Gastrocnemius medialis (tissue), 4 donors: ENCODE measurements at regions not wholly inside any gene's neighbourhood (a gene's known extent, or its start where the extent isn't known, plus 50 kb on each side); places are given as distances from the start of the nearest gene placed in this dataset.

Experiments used
- ATAC-seq, 2 donors: fragments of 150-250 bp; one replicate each; pipeline ENCODE4 v1.9.1; 2016
- DNase-seq, 2 donors: peaks; one replicate each; pipeline ENCODE4 v3.0.0-alpha.2; 2019
- H3K27ac ChIP-seq, 4 donors: fragments of 200-600 bp; sonication (generic); 1 replicate in 1 of 4; 2 replicates in 3 of 4; pipeline ENCODE4 v1.5.1; 2016 to 2018; ENCODE audit warnings: mild to moderate bottlenecking in 2 of 4, moderate library complexity in 1 of 4
- H3K27me3 ChIP-seq, 3 donors: fragments of 200-600 bp; sonication (generic) in 2 of 3; 1 replicate in 1 of 3; 2 replicates in 2 of 3; pipeline versions ENCODE4 v1.5.1 to v1.6.0; 2016 to 2019; ENCODE audit warnings: mild to moderate bottlenecking in 1 of 3, moderate library complexity in 1 of 3
- H3K36me3 ChIP-seq, 2 donors: fragments of 200-600 bp; sonication (generic) in 1 of 2; one replicate each; pipeline ENCODE4 v1.5.1; 2017 to 2018
- H3K4me1 ChIP-seq, 2 donors: fragments of 200-600 bp; sonication (generic) in 1 of 2; one replicate each; pipeline ENCODE4 v1.5.1; 2016 to 2017; ENCODE audit warnings: mild to moderate bottlenecking in 2 of 2
- H3K4me3 ChIP-seq, 4 donors: fragments of 200-600 bp; sonication (generic) in 3 of 4; 1 replicate in 1 of 4; 2 replicates in 3 of 4; pipeline ENCODE4 v1.5.1; 2016 to 2019; ENCODE audit warnings: mild to moderate bottlenecking in 2 of 4
- H3K9me3 ChIP-seq, 3 donors: fragments of 200-600 bp; sonication (generic) in 2 of 3; 1 replicate in 1 of 3; 2 replicates in 2 of 3; pipeline ENCODE4 v1.5.1; 2016 to 2019
- POLR2A ChIP-seq, 2 donors: fragments of 450-650 bp; IDR thresholded peaks; one replicate each; pipeline ENCODE4 v1.6.1; 2017; ENCODE audit warnings: antibody characterized with exemption in 2 of 2, mild to moderate bottlenecking in 2 of 2, moderate library complexity in 2 of 2
- in situ Hi-C, 4 donors: fragments of 200-750 bp; cut with MboI; loops; one replicate each; pipeline versions ENCODE4 v1.15.0 to v1.8.0; 2017; ENCODE audit warnings: low sequenced_read_pairs in 4 of 4
- intact Hi-C: fragments of 100-400 bp; cut with DNase I; formaldehyde crosslinking; loops from one replicate; pipeline ENCODE4 v1.15.1; 2023; ENCODE audit warnings: low total_unique reads
- TF ChIP-seq, protein P1 (sequence below), 5 experiments: fragments of 450-650 bp in 3 of 5; fragments of 200-600 bp in 2 of 5; sonication (generic) in 2 of 5; IDR thresholded peaks in 4 of 5; conservative IDR thresholded peaks in 1 of 5; 1 replicate in 4 of 5; 2 replicates in 1 of 5; pipeline ENCODE4 v1.5.1; 2016 to 2019; ENCODE audit warnings: antibody characterized with exemption in 5 of 5, mild to moderate bottlenecking in 3 of 5, moderate library complexity in 3 of 5

DNA sequence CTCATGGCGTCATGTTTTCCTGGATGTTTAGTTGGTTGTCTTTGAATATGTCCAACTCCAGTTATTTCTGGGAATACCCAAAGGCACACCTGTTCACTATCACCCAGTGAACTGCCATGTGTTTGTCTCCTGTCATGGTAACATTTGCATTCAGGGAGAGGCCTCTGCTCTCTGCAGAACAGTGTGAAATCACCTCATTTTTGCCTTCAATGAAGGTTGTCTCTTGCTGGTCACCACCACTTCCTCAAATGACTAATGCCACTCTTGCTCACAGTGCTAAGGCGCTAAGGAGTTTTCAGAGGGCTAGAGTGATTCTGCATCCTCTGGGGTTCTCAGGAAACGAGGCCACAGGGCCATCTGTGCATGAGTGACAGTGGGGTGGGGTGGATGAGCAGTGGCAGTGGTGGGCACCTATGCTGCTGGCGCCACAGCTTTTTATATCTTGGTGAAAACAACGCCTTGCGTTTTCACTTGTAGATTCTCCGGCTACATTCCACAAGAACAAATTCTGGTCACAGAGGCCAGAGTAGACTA lies 60.0 kb upstream of the ATP5PO start:
- H3K9me3 ChIP-seq: no peaks in the 10 kb centered on the region

DNA sequence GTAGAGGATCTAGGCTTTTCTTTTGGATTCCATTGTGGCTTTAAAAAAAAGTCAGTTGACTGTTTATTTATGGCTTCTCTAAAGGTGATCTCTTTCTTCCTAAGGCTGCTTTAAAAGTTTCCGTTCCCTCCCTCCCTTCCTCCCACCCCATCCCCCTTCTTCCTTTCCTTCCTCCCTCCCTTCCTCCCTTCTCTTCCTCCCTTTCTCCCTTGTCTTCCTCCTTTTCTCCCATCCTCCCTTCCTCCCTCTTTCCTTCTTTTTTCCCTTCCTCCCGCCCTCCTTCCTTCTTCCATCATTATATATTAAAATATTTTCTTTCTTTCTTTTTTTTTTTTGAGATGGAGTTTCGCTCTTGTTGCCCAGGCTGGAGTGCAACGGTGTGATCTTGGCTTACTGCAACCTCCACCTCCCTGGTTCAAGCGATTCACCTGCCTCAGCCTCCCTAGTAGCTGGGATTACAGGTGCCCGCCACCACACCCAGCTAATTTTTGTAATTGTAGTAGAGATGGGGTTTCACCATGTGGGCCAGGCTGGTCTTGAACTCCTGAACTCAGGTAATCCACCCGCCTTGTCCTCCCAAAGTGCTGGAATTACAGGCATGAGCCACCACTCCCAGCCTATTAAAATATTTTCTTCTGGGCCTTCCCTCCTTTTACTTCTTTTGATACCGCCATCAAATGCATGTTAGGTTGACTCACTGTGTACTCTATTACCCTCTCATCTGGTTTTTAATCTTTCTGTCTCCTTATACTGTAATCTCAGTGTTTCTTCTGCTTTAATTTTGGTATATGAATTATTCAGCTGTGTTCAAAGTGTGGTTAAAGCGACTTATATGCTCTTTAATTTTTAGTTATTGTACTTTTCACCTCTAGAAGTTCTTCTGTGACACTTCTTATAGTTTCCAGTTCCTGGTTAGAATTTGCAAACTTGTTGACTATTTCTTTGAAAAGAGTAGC lies 59.2 kb upstream of the ATP5PO start:
- DNase-seq (no peak), ATAC-seq (no peak)
- intact Hi-C loops (no loop called here), in situ Hi-C loops (no loop called here)
- Histone ChIP-seq H3K4me1 (peaks cover 24 to 26% of the 10 kb centered on the region in 2 donors), H3K27me3 (no peaks in the 10 kb centered on the region), H3K27ac (peak overlapping the region in 1 of 4 donors; percentile 89), H3K9me3 (no peaks in the 10 kb centered on the region), H3K4me3 (no peak overlapping the region), H3K36me3 (no peaks in the 10 kb centered on the region)
- TF ChIP-seq, protein P1, sequence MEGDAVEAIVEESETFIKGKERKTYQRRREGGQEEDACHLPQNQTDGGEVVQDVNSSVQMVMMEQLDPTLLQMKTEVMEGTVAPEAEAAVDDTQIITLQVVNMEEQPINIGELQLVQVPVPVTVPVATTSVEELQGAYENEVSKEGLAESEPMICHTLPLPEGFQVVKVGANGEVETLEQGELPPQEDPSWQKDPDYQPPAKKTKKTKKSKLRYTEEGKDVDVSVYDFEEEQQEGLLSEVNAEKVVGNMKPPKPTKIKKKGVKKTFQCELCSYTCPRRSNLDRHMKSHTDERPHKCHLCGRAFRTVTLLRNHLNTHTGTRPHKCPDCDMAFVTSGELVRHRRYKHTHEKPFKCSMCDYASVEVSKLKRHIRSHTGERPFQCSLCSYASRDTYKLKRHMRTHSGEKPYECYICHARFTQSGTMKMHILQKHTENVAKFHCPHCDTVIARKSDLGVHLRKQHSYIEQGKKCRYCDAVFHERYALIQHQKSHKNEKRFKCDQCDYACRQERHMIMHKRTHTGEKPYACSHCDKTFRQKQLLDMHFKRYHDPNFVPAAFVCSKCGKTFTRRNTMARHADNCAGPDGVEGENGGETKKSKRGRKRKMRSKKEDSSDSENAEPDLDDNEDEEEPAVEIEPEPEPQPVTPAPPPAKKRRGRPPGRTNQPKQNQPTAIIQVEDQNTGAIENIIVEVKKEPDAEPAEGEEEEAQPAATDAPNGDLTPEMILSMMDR (IDR thresholded peaks at IDR 0.05 in 4 of 5, conservative IDR thresholded peaks at IDR 0.05 in 1 of 5): no peak
- no peak for TF ChIP-seq POLR2A (IDR thresholded peaks at IDR 0.05)

More for the DNA sequence above, 60.0 kb upstream of the ATP5PO start:
- intact Hi-C loops (no loop called here), in situ Hi-C loops (no loop called here)
- Histone ChIP-seq H3K4me1 (peaks cover 19 to 23% of the 10 kb centered on the region in 2 donors), H3K36me3 (no peaks in the 10 kb centered on the region), H3K27me3 (no peaks in the 10 kb centered on the region), H3K4me3 (peak overlapping the region in 1 of 4 donors; percentile 35), H3K27ac (peak overlapping the region; percentile 72 to 89 (median 79))
- DNase-seq: no peak
- ATAC-seq: peak; percentile 30 to 36
- no peak for TF ChIP-seq POLR2A (IDR thresholded peaks at IDR 0.05)
- TF ChIP-seq, protein P1 (IDR thresholded peaks at IDR 0.05 in 4 of 5, conservative IDR thresholded peaks at IDR 0.05 in 1 of 5): no peak

DNA sequence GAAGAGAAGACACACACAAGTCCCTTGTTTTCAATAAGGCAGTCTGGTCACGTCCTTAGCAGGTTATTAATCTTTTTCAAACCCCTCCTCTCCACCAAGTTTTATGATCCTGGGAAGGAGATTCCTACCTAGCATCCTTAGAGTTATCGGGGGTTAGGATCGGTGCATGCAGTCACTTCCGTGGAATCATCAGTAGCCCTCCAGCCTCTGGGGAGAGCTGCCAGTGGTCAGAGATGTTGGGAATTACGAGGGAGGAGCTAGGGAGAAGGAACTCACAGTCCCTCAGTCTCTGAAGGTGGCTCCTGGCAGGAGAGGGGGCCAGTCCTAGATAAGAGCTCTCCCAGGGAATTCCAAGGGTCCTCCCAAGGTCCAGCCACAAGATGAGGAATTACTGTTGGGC lies 57.7 kb upstream of the ATP5PO start:
- Histone ChIP-seq H3K36me3 (no peaks in the 10 kb centered on the region), H3K27ac (no peak overlapping the region), H3K4me3 (no peak overlapping the region), H3K9me3 (no peaks in the 10 kb centered on the region), H3K27me3 (no peaks in the 10 kb centered on the region), H3K4me1 (peaks cover 35 to 40% of the 10 kb centered on the region in 2 donors)
- ATAC-seq (no peak), DNase-seq (no peak)
- TF ChIP-seq, protein P1 (IDR thresholded peaks at IDR 0.05 in 4 of 5, conservative IDR thresholded peaks at IDR 0.05 in 1 of 5): no peak
- no peak for TF ChIP-seq POLR2A (IDR thresholded peaks at IDR 0.05)
- in situ Hi-C loops: no loop called here
- intact Hi-C loops: no loop called here

DNA sequence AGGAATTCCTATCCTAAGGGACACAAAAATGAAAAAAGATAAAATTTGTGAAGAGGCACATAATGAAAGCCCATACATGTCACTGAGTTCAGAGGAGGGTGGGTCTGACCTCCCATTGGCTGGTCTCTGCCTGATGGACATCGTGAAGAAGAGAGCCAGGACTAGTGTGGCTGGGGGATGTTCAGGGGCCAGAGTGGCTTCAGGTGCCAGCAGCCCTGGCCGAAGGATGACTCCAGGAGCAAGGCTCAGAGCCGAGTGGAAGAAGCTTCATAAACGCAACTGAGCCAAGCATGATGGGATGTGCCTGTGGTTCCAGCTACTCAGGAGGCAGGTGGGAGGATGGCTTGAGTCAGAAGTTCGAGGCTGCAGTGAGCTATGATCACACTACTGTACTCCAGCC lies 56.9 kb upstream of the ATP5PO start:
- Histone ChIP-seq H3K27ac (no peak overlapping the region), H3K36me3 (no peaks in the 10 kb centered on the region), H3K9me3 (no peaks in the 10 kb centered on the region), H3K4me1 (peaks cover 34 to 40% of the 10 kb centered on the region in 2 donors), H3K27me3 (no peaks in the 10 kb centered on the region), H3K4me3 (no peak overlapping the region)
- ATAC-seq (no peak), DNase-seq (no peak)
- in situ Hi-C loops (no loop called here), intact Hi-C loops (no loop called here)
- TF ChIP-seq, protein P1 (IDR thresholded peaks at IDR 0.05 in 4 of 5, conservative IDR thresholded peaks at IDR 0.05 in 1 of 5): no peak
